DND-41 (cell line): ENCODE measurements at regions not wholly inside any gene's neighbourhood (a gene's known extent, or its start where the extent isn't known, plus 50 kb on each side); places are given as distances from the start of the nearest gene placed in this dataset.

ENCODE experiments used
- ATAC-seq: fragments of 200-7000 bp; cut with Tn5 transposase; 3 replicates; pipeline ENCODE4 v1.9.1; 2021; ENCODE audit warnings: low read depth; ENCODE audit not compliant: insufficient read depth
- DNase-seq: peaks from one replicate; pipeline ENCODE4 v3.0.0-alpha.2; 2020
- H2AFZ ChIP-seq: 2 replicates; pipeline ENCODE4 v1.6.0; 2012; ENCODE audit warnings: low read depth, low read length
- H3K27ac ChIP-seq: 2 replicates; pipeline ENCODE4 v1.5.1; 2012; ENCODE audit warnings: low read length, inconsistent platforms
- H3K27me3 ChIP-seq: fragments of 200-600 bp; sonication (generic); 2 replicates; pipeline ENCODE4 v1.6.0; 2012; ENCODE audit warnings: low read length, mild to moderate bottlenecking, inconsistent platforms; ENCODE audit not compliant: insufficient read depth, poor library complexity
- H3K36me3 ChIP-seq: 2 replicates; pipeline ENCODE4 v1.5.1; 2012; ENCODE audit warnings: low read length, inconsistent platforms; ENCODE audit not compliant: insufficient read depth
- H3K4me1 ChIP-seq: 2 replicates; pipeline ENCODE4 v1.5.1; 2012; ENCODE audit warnings: mild to moderate bottlenecking, low read length; ENCODE audit not compliant: insufficient read depth
- H3K4me2 ChIP-seq: 2 replicates; pipeline ENCODE4 v1.6.0; 2012; ENCODE audit warnings: mild to moderate bottlenecking, moderate library complexity, low read length, inconsistent platforms; ENCODE audit not compliant: insufficient read depth
- H3K4me3 ChIP-seq, 2 experiments: fragments of 200-600 bp in 1 of 2; shearing (Covaris generic) in 1 of 2; 2 replicates each; pipeline ENCODE4 v1.5.1; 2012 to 2016; ENCODE audit warnings: inconsistent platforms in 2 of 2, low read length in 2 of 2, mild to moderate bottlenecking in 2 of 2, low read depth in 1 of 2, moderate library complexity in 1 of 2
- H3K79me2 ChIP-seq: 2 replicates; pipeline ENCODE4 v1.6.0; 2012; ENCODE audit warnings: low read length, inconsistent platforms; ENCODE audit not compliant: insufficient read depth
- H3K9ac ChIP-seq: 2 replicates; pipeline ENCODE4 v1.6.0; 2012; ENCODE audit warnings: low read depth, mild to moderate bottlenecking, inconsistent platforms, low read length, moderate library complexity
- H3K9me3 ChIP-seq: 2 replicates; pipeline ENCODE4 v1.5.1; 2012; ENCODE audit warnings: low read length, moderate library complexity, mild to moderate bottlenecking, inconsistent platforms; ENCODE audit not compliant: insufficient read depth, severe bottlenecking
- H4K20me1 ChIP-seq: 2 replicates; pipeline ENCODE4 v1.6.0; 2012; ENCODE audit warnings: low read length; ENCODE audit not compliant: insufficient read depth
- EZH2 ChIP-seq: IDR thresholded peaks from 3 replicates; pipeline ENCODE4 v1.6.1; 2012; ENCODE audit warnings: borderline replicate concordance, low read depth, mild to moderate bottlenecking, moderate library complexity, low read length, inconsistent platforms; ENCODE audit not compliant: severe bottlenecking
- TF ChIP-seq, protein P1 (sequence below): IDR thresholded peaks from 2 replicates; pipeline ENCODE4 v1.5.1; 2012; ENCODE audit warnings: borderline replicate concordance, low read length, moderate library complexity, mild to moderate bottlenecking; ENCODE audit not compliant: poor library complexity, severe bottlenecking; ENCODE audit errors: extremely low read depth

DNA sequence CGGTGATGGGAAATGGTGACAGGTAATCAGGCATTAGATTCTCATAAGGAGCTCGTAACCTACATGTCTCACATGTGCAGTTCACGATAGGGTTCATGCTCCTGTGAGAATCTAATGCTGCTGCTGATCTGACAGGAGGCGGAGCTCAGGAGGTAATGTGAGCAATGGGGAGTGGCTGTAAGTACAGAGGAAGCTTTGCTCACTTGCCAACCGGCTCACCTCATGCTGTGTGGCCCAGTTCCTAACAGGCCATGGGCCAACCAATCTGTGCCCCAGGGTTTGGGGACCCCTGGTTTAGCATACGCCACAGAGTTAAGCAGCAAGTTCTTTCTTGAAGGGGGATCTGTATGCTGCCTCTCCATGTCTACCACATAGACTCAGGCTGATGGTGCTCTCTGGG, 133.1 kb downstream of the IQUB start:
- no peak overlapping the region for H3K4me2 ChIP-seq
- ATAC-seq, result no peak
- no peak overlapping the region for H3K4me3 ChIP-seq
- no peaks in the 10 kb centered on the region for H3K27me3 ChIP-seq
- no peaks in the 10 kb centered on the region for H4K20me1 ChIP-seq
- H3K27ac ChIP-seq, result no peak overlapping the region
- H3K36me3 ChIP-seq, result no peaks in the 10 kb centered on the region
- H3K9ac ChIP-seq, result no peak overlapping the region
- no peaks in the 10 kb centered on the region for H3K9me3 ChIP-seq
- no peak for DNase-seq
- H3K79me2 ChIP-seq, result no peaks in the 10 kb centered on the region
- TF ChIP-seq, protein P1, sequence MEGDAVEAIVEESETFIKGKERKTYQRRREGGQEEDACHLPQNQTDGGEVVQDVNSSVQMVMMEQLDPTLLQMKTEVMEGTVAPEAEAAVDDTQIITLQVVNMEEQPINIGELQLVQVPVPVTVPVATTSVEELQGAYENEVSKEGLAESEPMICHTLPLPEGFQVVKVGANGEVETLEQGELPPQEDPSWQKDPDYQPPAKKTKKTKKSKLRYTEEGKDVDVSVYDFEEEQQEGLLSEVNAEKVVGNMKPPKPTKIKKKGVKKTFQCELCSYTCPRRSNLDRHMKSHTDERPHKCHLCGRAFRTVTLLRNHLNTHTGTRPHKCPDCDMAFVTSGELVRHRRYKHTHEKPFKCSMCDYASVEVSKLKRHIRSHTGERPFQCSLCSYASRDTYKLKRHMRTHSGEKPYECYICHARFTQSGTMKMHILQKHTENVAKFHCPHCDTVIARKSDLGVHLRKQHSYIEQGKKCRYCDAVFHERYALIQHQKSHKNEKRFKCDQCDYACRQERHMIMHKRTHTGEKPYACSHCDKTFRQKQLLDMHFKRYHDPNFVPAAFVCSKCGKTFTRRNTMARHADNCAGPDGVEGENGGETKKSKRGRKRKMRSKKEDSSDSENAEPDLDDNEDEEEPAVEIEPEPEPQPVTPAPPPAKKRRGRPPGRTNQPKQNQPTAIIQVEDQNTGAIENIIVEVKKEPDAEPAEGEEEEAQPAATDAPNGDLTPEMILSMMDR, result no peak
- no peak for TF ChIP-seq EZH2
- no peak overlapping the region for H2AFZ ChIP-seq
- H3K4me1 ChIP-seq, result no peaks in the 10 kb centered on the region

DNA sequence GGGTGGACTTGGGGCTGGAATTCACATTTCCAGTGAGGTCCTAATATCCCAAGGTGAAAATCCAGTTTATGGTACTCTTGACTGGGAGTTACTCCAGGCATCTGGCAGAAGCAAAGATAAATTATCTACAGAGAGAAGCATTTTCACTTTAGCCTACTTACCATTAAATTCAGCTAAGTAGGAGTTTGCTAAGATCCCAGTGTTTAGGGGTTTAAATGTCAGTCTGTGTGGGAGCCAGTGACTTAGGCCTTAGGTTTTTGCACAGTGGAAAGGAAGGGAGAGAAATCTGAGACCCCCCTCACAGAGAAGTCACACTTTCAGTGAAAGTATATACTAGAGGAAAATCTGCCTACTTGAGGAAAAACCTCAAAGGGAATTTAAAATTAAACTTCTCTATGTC, 134.2 kb downstream of the IQUB start:
- no peaks in the 10 kb centered on the region for H4K20me1 ChIP-seq
- no peaks in the 10 kb centered on the region for H3K27me3 ChIP-seq
- H3K79me2 ChIP-seq, result no peaks in the 10 kb centered on the region
- DNase-seq (no peak), ATAC-seq (no peak)
- H3K4me3 ChIP-seq, result no peak overlapping the region
- no peaks in the 10 kb centered on the region for H3K36me3 ChIP-seq
- no peak overlapping the region for H3K27ac ChIP-seq
- no peak overlapping the region for H3K4me2 ChIP-seq
- H3K9ac ChIP-seq, result no peak overlapping the region
- no peak overlapping the region for H2AFZ ChIP-seq
- no peaks in the 10 kb centered on the region for H3K9me3 ChIP-seq
- no peaks in the 10 kb centered on the region for H3K4me1 ChIP-seq
- TF ChIP-seq EZH2, result no peak
- TF ChIP-seq, protein P1, result no peak

DNA sequence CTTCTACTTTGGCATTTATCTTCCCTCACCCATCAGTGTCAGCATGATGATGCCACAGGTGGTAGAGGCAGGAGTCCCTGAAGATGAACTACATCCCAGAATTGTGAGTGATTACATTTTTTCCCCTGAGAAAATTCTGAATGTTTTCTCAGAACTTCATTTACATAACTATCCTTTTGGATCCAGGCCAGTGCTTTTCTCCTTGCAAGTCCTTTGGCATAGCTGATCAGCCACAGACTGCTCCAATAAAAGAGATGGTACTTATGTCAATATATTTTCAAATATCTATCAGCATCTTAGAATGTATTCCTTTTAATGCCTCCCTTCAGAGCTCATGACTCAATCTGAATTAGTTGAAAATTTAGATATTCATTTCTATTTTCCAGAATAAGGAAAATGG, 135.5 kb downstream of the IQUB start:
- Histone ChIP-seq H3K79me2 (no peaks in the 10 kb centered on the region), H3K4me1 (no peaks in the 10 kb centered on the region), H3K36me3 (no peaks in the 10 kb centered on the region), H3K9me3 (no peaks in the 10 kb centered on the region), H3K9ac (no peak overlapping the region), H3K4me3 (no peak overlapping the region), H2AFZ (no peak overlapping the region), H3K4me2 (no peak overlapping the region), H3K27ac (no peak overlapping the region), H4K20me1 (no peaks in the 10 kb centered on the region), H3K27me3 (no peaks in the 10 kb centered on the region)
- TF ChIP-seq EZH2, result no peak
- TF ChIP-seq, protein P1, result no peak
- DNase-seq (no peak), ATAC-seq (no peak)
